CD4-positive, alpha-beta memory T cell (primary cell): ENCODE measurements at regions not wholly inside any gene's neighbourhood (a gene's known extent, or its start where the extent isn't known, plus 50 kb on each side); places are given as distances from the start of the nearest gene placed in this dataset.
A peak's percentile ranks its signal among the peaks of the same experiment; 100 is the strongest.

Experiments used
- CTCF ChIA-PET: fragments of 350-600 bp; sonication (Branson Sonifier 250); formaldehyde crosslinking; loops from one replicate; lab custom pipeline; 2021; ENCODE audit warnings: inconsistent platforms; ENCODE audit not compliant: partially characterized antibody; lab: Charles Lee
- POLR2A ChIA-PET: fragments of 350-600 bp; sonication (Branson Sonifier 250); formaldehyde crosslinking; loops from one replicate; lab custom pipeline; 2021; ENCODE audit not compliant: partially characterized antibody; lab: Charles Lee
- DNase-seq, 5 donors: peaks; one replicate each; pipeline versions ENCODE4 v3.0.0 to v3.0.0-alpha.2; 2020 to 2022; ENCODE audit warnings: mixed read lengths in 1 of 5
- H3K27ac ChIP-seq: one replicate; pipeline ENCODE4 v1.7.0; 2013; ENCODE audit warnings: low read depth, low read length
- H3K27me3 ChIP-seq: 2 replicates; pipeline ENCODE4 v1.7.0; 2013; ENCODE audit warnings: mild to moderate bottlenecking, low read length, moderate library complexity; ENCODE audit not compliant: insufficient read depth
- H3K36me3 ChIP-seq: 2 replicates; pipeline ENCODE4 v1.7.0; 2013; ENCODE audit warnings: mild to moderate bottlenecking, low read length, moderate library complexity; ENCODE audit not compliant: insufficient read depth
- H3K4me1 ChIP-seq: 2 replicates; pipeline ENCODE4 v1.7.0; 2013; ENCODE audit warnings: mild to moderate bottlenecking, low read length, moderate library complexity; ENCODE audit not compliant: insufficient read depth
- H3K4me3 ChIP-seq, 2 donors: one replicate each; pipeline ENCODE4 v1.7.0; 2013; ENCODE audit warnings: low read length in 2 of 2, mild to moderate bottlenecking in 1 of 2
- H3K9me3 ChIP-seq, 2 donors: one replicate each; pipeline ENCODE4 v1.7.0; 2013; ENCODE audit warnings: low read length in 2 of 2, control low read depth in 1 of 2; ENCODE audit not compliant: control insufficient read depth in 1 of 2
- H3K27ac Mint-ChIP-seq, 7 donors: one replicate each; pipeline ENCODE4 v1.8.0; 2020 to 2021; ENCODE audit warnings: mixed read lengths in 7 of 7, mild to moderate bottlenecking in 6 of 7, inconsistent platforms in 3 of 7, moderate library complexity in 3 of 7
- H3K27me3 Mint-ChIP-seq, 2 donors: one replicate each; pipeline ENCODE4 v1.8.0; 2020 to 2021; ENCODE audit warnings: mixed read lengths in 2 of 2
- H3K36me3 Mint-ChIP-seq, 2 donors: one replicate each; pipeline ENCODE4 v1.8.0; 2020 to 2021; ENCODE audit warnings: mixed read lengths in 2 of 2, inconsistent platforms in 1 of 2, mild to moderate bottlenecking in 1 of 2
- H3K4me1 Mint-ChIP-seq, 4 donors: one replicate each; pipeline ENCODE4 v1.8.0; 2020 to 2021; ENCODE audit warnings: mixed read lengths in 4 of 4, mild to moderate bottlenecking in 1 of 4
- H3K4me3 Mint-ChIP-seq, 8 donors: one replicate each; pipeline ENCODE4 v1.8.0; 2020 to 2021; ENCODE audit warnings: mixed read lengths in 8 of 8, mild to moderate bottlenecking in 7 of 8, moderate library complexity in 6 of 8, inconsistent platforms in 3 of 8
- H3K9me3 Mint-ChIP-seq, 8 donors: one replicate each; pipeline ENCODE4 v1.8.0; 2020 to 2021; ENCODE audit warnings: mixed read lengths in 8 of 8, mild to moderate bottlenecking in 5 of 8, inconsistent platforms in 3 of 8, moderate library complexity in 1 of 8
- intact Hi-C: fragments of 100-400 bp; cut with micrococcal nuclease; formaldehyde crosslinking; loops from one replicate; pipeline ENCODE4 v1.15.1; 2023

- H3K27me3 Mint-ChIP-seq, result no peaks in the 10 kb centered on the region
- Histone ChIP-seq H3K27me3 (no peaks in the 10 kb centered on the region), H3K9me3 (no peaks in the 10 kb centered on the region), H3K36me3 (no peaks in the 10 kb centered on the region), H3K27ac (no peak overlapping the region), H3K4me1 (peaks cover 26% of the 10 kb centered on the region), H3K4me3 (no peak overlapping the region)
- H3K4me3 Mint-ChIP-seq, result no peak overlapping the region
- H3K4me1 Mint-ChIP-seq, result peaks cover 19 to 37% (median 26%) of the 10 kb centered on the region in 4 donors
- intact Hi-C loops, result no loop called here
- H3K9me3 Mint-ChIP-seq, result no peaks in the 10 kb centered on the region
- H3K27ac Mint-ChIP-seq, result peak overlapping the region in 1 of 7 donors; percentile 3
- H3K36me3 Mint-ChIP-seq, result no peaks in the 10 kb centered on the region
- CTCF ChIA-PET, result no interaction called here
- POLR2A ChIA-PET, result no interaction called here
- DNase-seq, result no peak
These were observed 63.4 kb upstream of the PPP2R5A start for GRCh38 chr1:212221801-212222200.

- no peaks in the 10 kb centered on the region for H3K27me3 Mint-ChIP-seq
- H3K4me1 Mint-ChIP-seq, result peaks cover 19 to 43% (median 27%) of the 10 kb centered on the region in 4 donors
- POLR2A ChIA-PET, result no interaction called here
- Histone ChIP-seq H3K9me3 (no peaks in the 10 kb centered on the region), H3K4me3 (no peak overlapping the region), H3K27me3 (no peaks in the 10 kb centered on the region), H3K4me1 (peaks cover 19% of the 10 kb centered on the region), H3K27ac (no peak overlapping the region), H3K36me3 (no peaks in the 10 kb centered on the region)
- no peaks in the 10 kb centered on the region for H3K36me3 Mint-ChIP-seq
- no peaks in the 10 kb centered on the region for H3K9me3 Mint-ChIP-seq
- no peak for DNase-seq
- H3K4me3 Mint-ChIP-seq, result peak overlapping the region in 5 of 8 donors; percentile 7 to 55 (median 13)
- intact Hi-C loops, result no loop called here
- CTCF ChIA-PET, result no interaction called here
- H3K27ac Mint-ChIP-seq, result peak overlapping the region in 6 of 7 donors; percentile 58 to 85 (median 66)
These were observed 61.1 kb upstream of the PPP2R5A start for GRCh38 chr1:212224102-212224501.

GRCh38 chr1:212225416-212225815, 59.8 kb upstream of the PPP2R5A start:
- H3K27ac ChIP-seq, result peak overlapping the region; percentile 47
- no peaks in the 10 kb centered on the region for H3K27me3 ChIP-seq
- no peaks in the 10 kb centered on the region for H3K36me3 ChIP-seq
- H3K27ac Mint-ChIP-seq, result peak overlapping the region; percentile 32 to 94 (median 84)
- H3K4me1 ChIP-seq, result peaks cover 19% of the 10 kb centered on the region
- H3K4me3 Mint-ChIP-seq, result peak overlapping the region in 7 of 8 donors; percentile 27 to 81 (median 68)
- no peaks in the 10 kb centered on the region for H3K9me3 ChIP-seq
- H3K4me3 ChIP-seq, result peak overlapping the region in 1 of 2 donors; percentile 20
- H3K27me3 Mint-ChIP-seq, result no peaks in the 10 kb centered on the region
- no peaks in the 10 kb centered on the region for H3K36me3 Mint-ChIP-seq
- H3K9me3 Mint-ChIP-seq, result no peaks in the 10 kb centered on the region
- intact Hi-C loops, result no loop called here
- ChIA-PET POLR2A (interaction anchor here (1.0 to 1.6 kb wide), 5 partner anchors 14 to 61 kb away, joined by 3 to 9 read pairs (median 4); partner anchors contain the start of gene PPP2R5A), CTCF (interaction anchor here (1.2 kb wide), 1 partner anchor 13 kb away, joined by 3 read pairs; no protein-coding TSS in a partner anchor)
- peak; percentile 45 to 68 (median 60) for DNase-seq
- H3K4me1 Mint-ChIP-seq, result peaks cover 19 to 43% (median 26%) of the 10 kb centered on the region in 4 donors

GRCh38 chr1:212225871-212226302, 59.3 kb upstream of the PPP2R5A start:
- POLR2A ChIA-PET, result interaction anchor here (1.0 to 1.6 kb wide), 5 partner anchors 14 to 61 kb away, joined by 3 to 9 read pairs (median 4); partner anchors contain the start of gene PPP2R5A
- Histone ChIP-seq H3K9me3 (no peaks in the 10 kb centered on the region), H3K4me3 (peak overlapping the region in 1 of 2 donors; percentile 20), H3K4me1 (peaks cover 19% of the 10 kb centered on the region), H3K27me3 (no peaks in the 10 kb centered on the region), H3K36me3 (no peaks in the 10 kb centered on the region), H3K27ac (peak overlapping the region; percentile 47)
- no peak for DNase-seq
- H3K4me1 Mint-ChIP-seq, result peaks cover 19 to 43% (median 26%) of the 10 kb centered on the region in 4 donors
- H3K36me3 Mint-ChIP-seq, result no peaks in the 10 kb centered on the region
- intact Hi-C loops, result no loop called here
- CTCF ChIA-PET, result interaction anchor here (1.2 kb wide), 1 partner anchor 13 kb away, joined by 3 read pairs; no protein-coding TSS in a partner anchor
- H3K27me3 Mint-ChIP-seq, result no peaks in the 10 kb centered on the region
- H3K9me3 Mint-ChIP-seq, result no peaks in the 10 kb centered on the region
- peak overlapping the region in 6 of 8 donors; percentile 39 to 81 (median 68) for H3K4me3 Mint-ChIP-seq
- H3K27ac Mint-ChIP-seq, result peak overlapping the region; percentile 62 to 94 (median 84)

GRCh38 chr1:212226467-212226866, 58.7 kb upstream of the PPP2R5A start:
- Mint-ChIP-seq H3K9me3 (no peaks in the 10 kb centered on the region), H3K36me3 (no peaks in the 10 kb centered on the region), H3K4me3 (peak overlapping the region in 2 of 8 donors; percentile 4 to 55), H3K27me3 (no peaks in the 10 kb centered on the region), H3K27ac (peak overlapping the region in 6 of 7 donors; percentile 62 to 91 (median 85)), H3K4me1 (peaks cover 20 to 40% (median 26%) of the 10 kb centered on the region in 4 donors)
- no peaks in the 10 kb centered on the region for H3K27me3 ChIP-seq
- ChIA-PET POLR2A (interaction anchor here (1.6 kb wide), 1 partner anchor 60 kb away, joined by 9 read pairs; no protein-coding TSS in a partner anchor), CTCF (interaction anchor here (1.2 kb wide), 1 partner anchor 14 kb away, joined by 3 read pairs; no protein-coding TSS in a partner anchor)
- intact Hi-C loops, result no loop called here
- H3K27ac ChIP-seq, result peak overlapping the region; percentile 47
- H3K36me3 ChIP-seq, result no peaks in the 10 kb centered on the region
- DNase-seq, result no peak
- H3K4me3 ChIP-seq, result no peak overlapping the region
- H3K9me3 ChIP-seq, result no peaks in the 10 kb centered on the region
- peaks cover 19% of the 10 kb centered on the region for H3K4me1 ChIP-seq

- no peaks in the 10 kb centered on the region for H3K27me3 Mint-ChIP-seq
- peaks cover 0 to 2% (median 0%) of the 10 kb centered on the region in 8 donors for H3K9me3 Mint-ChIP-seq
- H3K36me3 Mint-ChIP-seq, result no peaks in the 10 kb centered on the region
- POLR2A ChIA-PET, result no interaction called here
- Histone ChIP-seq H3K27me3 (no peaks in the 10 kb centered on the region), H3K4me1 (peaks cover 19% of the 10 kb centered on the region), H3K9me3 (no peaks in the 10 kb centered on the region), H3K4me3 (no peak overlapping the region), H3K27ac (no peak overlapping the region), H3K36me3 (no peaks in the 10 kb centered on the region)
- intact Hi-C loops, result no loop called here
- H3K4me1 Mint-ChIP-seq, result peaks cover 22 to 43% (median 33%) of the 10 kb centered on the region in 4 donors
- no peak overlapping the region for H3K4me3 Mint-ChIP-seq
- peak overlapping the region in 2 of 7 donors; percentile 30 to 56 for H3K27ac Mint-ChIP-seq
- CTCF ChIA-PET, result no interaction called here
- no peak for DNase-seq
These were observed 57.1 kb upstream of the PPP2R5A start for GRCh38 chr1:212228076-212228475.

GRCh38 chr1:212228591-212229119, 56.6 kb upstream of the PPP2R5A start:
- POLR2A ChIA-PET, result no interaction called here
- no peaks in the 10 kb centered on the region for H3K36me3 ChIP-seq
- no peaks in the 10 kb centered on the region for H3K9me3 ChIP-seq
- no peak overlapping the region for H3K4me3 Mint-ChIP-seq
- H3K36me3 Mint-ChIP-seq, result no peaks in the 10 kb centered on the region
- H3K4me1 ChIP-seq, result peaks cover 19% of the 10 kb centered on the region
- no peak overlapping the region for H3K27ac ChIP-seq
- H3K27me3 ChIP-seq, result no peaks in the 10 kb centered on the region
- peaks cover 0 to 4% (median 0%) of the 10 kb centered on the region in 8 donors for H3K9me3 Mint-ChIP-seq
- no peak overlapping the region for H3K27ac Mint-ChIP-seq
- H3K27me3 Mint-ChIP-seq, result no peaks in the 10 kb centered on the region
- no peak overlapping the region for H3K4me3 ChIP-seq
- DNase-seq, result no peak
- CTCF ChIA-PET, result no interaction called here
- intact Hi-C loops, result no loop called here
- peaks cover 22 to 49% (median 33%) of the 10 kb centered on the region in 4 donors for H3K4me1 Mint-ChIP-seq
